ENCODE measurements at regions not wholly inside any gene's neighbourhood (a gene's known extent, or its start where the extent isn't known, plus 50 kb on each side); places are given as distances from the start of the nearest gene placed in this dataset.

GRCh38 chr1:199854686-199855321, 172.7 kb upstream of the NR5A2 start:
- Histone ChIP-seq H3K36me3 (no peaks in the 10 kb centered on the region), H3K4me1 (ENCODE audit: control insufficient read depth in 1 of 2, low read depth in 2 of 2) (no peaks in the 10 kb centered on the region), H3K4me3 (no peak overlapping the region), H3K27me3 (replicated peaks; ENCODE audit: insufficient read depth) (no peaks in the 10 kb centered on the region), H3K27ac (no peak overlapping the region), H3K9me3 (no peaks in the 10 kb centered on the region)
- TF ChIP-seq CTCF (IDR thresholded peaks at IDR 0.05): no peak
- ATAC-seq (ENCODE audit: insufficient number of reproducible peaks, low FRiP score, low read depth) (no peak), DNase-seq (ENCODE audit: low spot score) (no peak)

- H3K9me3 ChIP-seq: no peaks in the 10 kb centered on the region
- TF ChIP-seq CTCF (IDR thresholded peaks at IDR 0.05): no peak
- H3K27me3 ChIP-seq (replicated peaks; ENCODE audit: insufficient read depth): no peaks in the 10 kb centered on the region
- H3K4me1 ChIP-seq (ENCODE audit: control insufficient read depth in 1 of 2, low read depth in 2 of 2): no peaks in the 10 kb centered on the region
- no peak for ATAC-seq (ENCODE audit: insufficient number of reproducible peaks, low FRiP score, low read depth)
- no peak overlapping the region for H3K27ac ChIP-seq
- H3K36me3 ChIP-seq: no peaks in the 10 kb centered on the region
- no peak overlapping the region for H3K4me3 ChIP-seq
- no peak for DNase-seq (ENCODE audit: low spot score)
Measured at GRCh38 chr1:199855580-199855979, 171.9 kb upstream of the NR5A2 start.

- H3K4me3 ChIP-seq: no peak overlapping the region
- no peak for DNase-seq (ENCODE audit: low spot score)
- no peaks in the 10 kb centered on the region for H3K27me3 ChIP-seq (replicated peaks; ENCODE audit: insufficient read depth)
- TF ChIP-seq CTCF (IDR thresholded peaks at IDR 0.05): no peak
- H3K36me3 ChIP-seq: no peaks in the 10 kb centered on the region
- H3K4me1 ChIP-seq (ENCODE audit: control insufficient read depth in 1 of 2, low read depth in 2 of 2): no peaks in the 10 kb centered on the region
- no peak overlapping the region for H3K27ac ChIP-seq
- H3K9me3 ChIP-seq: no peaks in the 10 kb centered on the region
- no peak for ATAC-seq (ENCODE audit: insufficient number of reproducible peaks, low FRiP score, low read depth)
Measured at GRCh38 chr1:199856216-199856780, 171.2 kb upstream of the NR5A2 start.

GRCh38 chr1:199857108-199857507, 170.4 kb upstream of the NR5A2 start:
- no peak for ATAC-seq (ENCODE audit: insufficient number of reproducible peaks, low FRiP score, low read depth)
- no peak overlapping the region for H3K27ac ChIP-seq
- TF ChIP-seq CTCF (IDR thresholded peaks at IDR 0.05): no peak
- H3K9me3 ChIP-seq: no peaks in the 10 kb centered on the region
- DNase-seq (ENCODE audit: low spot score): no peak
- H3K4me3 ChIP-seq: no peak overlapping the region
- H3K36me3 ChIP-seq: no peaks in the 10 kb centered on the region
- H3K4me1 ChIP-seq (ENCODE audit: control insufficient read depth in 1 of 2, low read depth in 2 of 2): no peaks in the 10 kb centered on the region
- no peaks in the 10 kb centered on the region for H3K27me3 ChIP-seq (replicated peaks; ENCODE audit: insufficient read depth)

- Histone ChIP-seq H3K4me3 (no peak overlapping the region), H3K27me3 (replicated peaks; ENCODE audit: insufficient read depth) (no peaks in the 10 kb centered on the region), H3K4me1 (ENCODE audit: control insufficient read depth in 1 of 2, low read depth in 2 of 2) (no peaks in the 10 kb centered on the region), H3K36me3 (no peaks in the 10 kb centered on the region), H3K9me3 (no peaks in the 10 kb centered on the region), H3K27ac (no peak overlapping the region)
- no peak for ATAC-seq (ENCODE audit: insufficient number of reproducible peaks, low FRiP score, low read depth)
- DNase-seq (ENCODE audit: low spot score): no peak
- no peak for TF ChIP-seq CTCF (IDR thresholded peaks at IDR 0.05)
Measured at GRCh38 chr1:199857516-199857915, 170.0 kb upstream of the NR5A2 start.

All from thoracic aorta (tissue), 2 donors.